Nephron (organoid): ENCODE measurements at regions not wholly inside any gene's neighbourhood (a gene's known extent, or its start where the extent isn't known, plus 50 kb on each side); places are given as distances from the start of the nearest gene placed in this dataset.

Source experiments
- H3K27ac Mint-ChIP-seq, 3 experiments: 2 replicates each; pipeline ENCODE4 v1.8.0; 2020; ENCODE audit warnings: mixed read lengths in 3 of 3, mild to moderate bottlenecking in 2 of 3, moderate library complexity in 1 of 3
- H3K27me3 Mint-ChIP-seq: 2 replicates; pipeline ENCODE4 v1.8.0; 2021; ENCODE audit warnings: low read depth, mild to moderate bottlenecking, moderate library complexity, mixed read lengths
- H3K36me3 Mint-ChIP-seq: 2 replicates; pipeline ENCODE4 v1.8.0; 2020; ENCODE audit warnings: low read depth, mixed read lengths
- H3K4me1 Mint-ChIP-seq: 2 replicates; pipeline ENCODE4 v1.8.0; 2020; ENCODE audit warnings: mixed read lengths
- H3K4me3 Mint-ChIP-seq, 3 experiments: 2 replicates each; pipeline ENCODE4 v1.8.0; 2020; ENCODE audit warnings: mild to moderate bottlenecking in 3 of 3, mixed read lengths in 3 of 3, moderate library complexity in 2 of 3
- H3K9me3 Mint-ChIP-seq: 2 replicates; pipeline ENCODE4 v1.8.0; 2020; ENCODE audit warnings: mixed read lengths
- CTCF ChIP-seq, 3 experiments: fragments of 200-600 bp; sonication (generic); IDR thresholded peaks; one replicate each; pipeline ENCODE4 v1.5.0; 2021; ENCODE audit warnings: antibody characterized with exemption in 3 of 3; ENCODE audit not compliant: unreplicated experiment in 3 of 3

DNA sequence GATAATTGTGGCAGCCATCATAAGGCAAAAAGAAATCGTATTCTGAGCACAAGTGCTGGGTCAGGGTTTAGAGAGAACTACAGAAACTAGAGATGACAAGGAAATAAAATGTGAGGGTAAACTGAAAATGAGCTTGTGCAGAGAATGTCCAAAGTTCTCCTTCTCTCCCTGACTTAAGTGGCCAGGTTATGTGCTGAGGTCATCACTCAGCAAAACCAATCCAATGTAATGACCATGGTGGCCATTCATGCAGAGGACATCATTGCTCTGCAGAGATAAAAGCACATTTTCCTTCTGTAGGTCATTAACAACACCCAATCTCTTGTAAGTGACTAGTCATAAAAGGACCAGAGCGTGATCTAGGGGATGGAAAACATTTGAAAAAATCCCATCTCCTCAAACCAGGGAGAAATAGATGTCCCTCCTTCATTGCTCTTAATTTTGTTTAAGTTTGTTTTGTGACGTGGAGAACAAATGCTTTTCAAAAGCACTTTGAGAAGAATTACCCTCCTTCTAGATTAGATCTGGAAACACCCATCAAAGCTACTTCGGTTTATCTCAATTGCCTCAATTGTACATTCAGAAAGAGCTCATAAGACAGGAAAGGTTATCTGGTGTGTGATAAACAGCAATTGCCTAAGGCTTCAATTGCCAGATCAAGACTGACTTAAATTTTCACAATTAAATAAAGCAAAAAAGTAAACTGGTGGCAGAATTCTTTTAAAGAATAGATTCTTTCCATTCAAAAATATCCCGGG lies 173.4 kb downstream of the SERPINI1 start:
- no peaks in the 10 kb centered on the region for H3K4me1 Mint-ChIP-seq
- H3K27ac Mint-ChIP-seq: no peak overlapping the region
- H3K4me3 Mint-ChIP-seq: no peak overlapping the region
- no peaks in the 10 kb centered on the region for H3K9me3 Mint-ChIP-seq
- no peaks in the 10 kb centered on the region for H3K36me3 Mint-ChIP-seq
- H3K27me3 Mint-ChIP-seq: no peaks in the 10 kb centered on the region
- TF ChIP-seq CTCF (IDR thresholded peaks at IDR 0.05; ENCODE audit: unreplicated experiment in 3 of 3): no peak

DNA sequence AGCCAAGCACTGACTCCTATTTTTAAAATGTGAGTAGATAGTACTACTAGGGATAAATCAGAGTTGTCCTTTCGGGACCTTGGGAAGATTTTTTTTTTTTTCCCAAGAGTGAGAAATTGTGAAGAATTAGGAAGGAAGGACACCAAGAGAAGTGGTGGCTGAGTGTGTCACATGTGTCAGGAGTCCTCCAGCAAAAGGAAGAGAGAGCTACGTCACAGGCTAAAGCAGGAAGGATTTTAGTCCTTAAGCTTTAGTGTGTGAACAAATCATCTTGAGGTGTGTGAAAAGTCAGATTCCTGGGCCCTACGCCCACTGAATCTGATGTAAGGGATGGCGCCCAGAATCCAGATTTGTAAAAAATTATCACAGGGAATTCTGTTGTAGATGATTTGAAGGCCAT lies 172.7 kb downstream of the SERPINI1 start:
- Mint-ChIP-seq H3K27me3 (no peaks in the 10 kb centered on the region), H3K27ac (no peak overlapping the region), H3K4me3 (no peak overlapping the region), H3K9me3 (no peaks in the 10 kb centered on the region), H3K36me3 (no peaks in the 10 kb centered on the region), H3K4me1 (no peaks in the 10 kb centered on the region)
- TF ChIP-seq CTCF (IDR thresholded peaks at IDR 0.05; ENCODE audit: unreplicated experiment in 3 of 3): no peak

DNA sequence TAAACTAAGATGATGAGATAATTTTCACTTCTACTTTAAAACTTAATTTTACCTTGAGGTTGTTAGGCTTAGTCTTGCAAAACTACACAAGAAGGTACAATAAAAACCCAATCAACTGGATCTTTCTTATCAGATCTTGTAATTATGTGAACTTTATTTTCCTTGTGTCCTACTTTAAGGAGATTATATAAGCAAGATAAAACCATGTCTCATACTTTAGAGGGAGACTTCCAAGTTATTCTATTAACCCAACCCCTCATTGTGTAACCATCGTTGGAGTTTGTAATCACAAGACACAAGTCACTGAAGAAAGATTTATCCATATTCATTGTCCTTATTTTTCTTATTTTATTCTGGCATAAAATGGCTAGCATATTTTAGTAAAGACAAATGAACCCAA lies 165.6 kb downstream of the SERPINI1 start:
- no peak for TF ChIP-seq CTCF (IDR thresholded peaks at IDR 0.05; ENCODE audit: unreplicated experiment in 3 of 3)
- no peaks in the 10 kb centered on the region for H3K27me3 Mint-ChIP-seq
- no peak overlapping the region for H3K27ac Mint-ChIP-seq
- no peaks in the 10 kb centered on the region for H3K9me3 Mint-ChIP-seq
- H3K4me3 Mint-ChIP-seq: no peak overlapping the region
- no peaks in the 10 kb centered on the region for H3K4me1 Mint-ChIP-seq
- no peaks in the 10 kb centered on the region for H3K36me3 Mint-ChIP-seq

- H3K27ac Mint-ChIP-seq: no peak overlapping the region
- no peaks in the 10 kb centered on the region for H3K36me3 Mint-ChIP-seq
- no peaks in the 10 kb centered on the region for H3K27me3 Mint-ChIP-seq
- no peak overlapping the region for H3K4me3 Mint-ChIP-seq
- TF ChIP-seq CTCF (IDR thresholded peaks at IDR 0.05; ENCODE audit: unreplicated experiment in 3 of 3): no peak
- H3K4me1 Mint-ChIP-seq: no peaks in the 10 kb centered on the region
- no peaks in the 10 kb centered on the region for H3K9me3 Mint-ChIP-seq
These were observed 163.6 kb downstream of the SERPINI1 start for GRCh38 chr3:167899093-167899492.

GRCh38 chr3:167898091-167898490 lies 162.6 kb downstream of the SERPINI1 start:
- no peaks in the 10 kb centered on the region for H3K27me3 Mint-ChIP-seq
- H3K9me3 Mint-ChIP-seq: no peaks in the 10 kb centered on the region
- no peaks in the 10 kb centered on the region for H3K4me1 Mint-ChIP-seq
- no peak overlapping the region for H3K27ac Mint-ChIP-seq
- no peaks in the 10 kb centered on the region for H3K36me3 Mint-ChIP-seq
- no peak for TF ChIP-seq CTCF (IDR thresholded peaks at IDR 0.05; ENCODE audit: unreplicated experiment in 3 of 3)
- H3K4me3 Mint-ChIP-seq: no peak overlapping the region

DNA sequence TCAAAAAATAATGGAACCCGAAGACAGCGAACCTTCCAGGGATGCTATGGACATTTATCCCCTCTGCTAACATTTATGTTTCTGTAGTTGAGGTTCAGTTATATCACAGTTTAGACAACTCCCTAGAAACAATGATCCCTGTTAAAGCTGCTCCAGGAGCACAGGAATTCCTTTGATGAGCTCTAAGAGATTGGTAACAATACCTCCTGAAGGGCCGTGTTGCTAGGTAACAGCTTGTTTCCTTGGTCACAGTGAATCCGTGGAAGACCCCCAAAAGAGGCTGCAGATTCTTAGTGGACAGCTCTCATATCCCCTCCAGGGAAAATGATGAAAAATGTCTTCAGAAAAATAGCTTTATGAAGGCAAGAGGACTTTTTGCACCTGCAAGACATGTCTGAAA lies 160.2 kb downstream of the SERPINI1 start:
- Mint-ChIP-seq H3K27me3 (no peaks in the 10 kb centered on the region), H3K9me3 (no peaks in the 10 kb centered on the region), H3K4me1 (no peaks in the 10 kb centered on the region), H3K27ac (no peak overlapping the region), H3K4me3 (no peak overlapping the region), H3K36me3 (no peaks in the 10 kb centered on the region)
- no peak for TF ChIP-seq CTCF (IDR thresholded peaks at IDR 0.05; ENCODE audit: unreplicated experiment in 3 of 3)
